Natural killer cell (primary cell): ENCODE measurements at regions not wholly inside any gene's neighbourhood (a gene's known extent, or its start where the extent isn't known, plus 50 kb on each side); places are given as distances from the start of the nearest gene placed in this dataset.
"Not testable (repeated sequence)": the region's sequence is repeated elsewhere in the genome, so short reads cannot be mapped to it uniquely, and the experiment has no call there.

ENCODE experiments used
- ATAC-seq, 3 donors: fragments of 150-1000 bp in 2 of 3; fragments of 200-7000 bp in 1 of 3; cut with Tn5 transposase; 1 replicate in 1 of 3; 2 replicates in 2 of 3; pipeline ENCODE4 v1.10.0; 2021; ENCODE audit warnings: mild to moderate bottlenecking in 2 of 3, moderate library complexity in 2 of 3
- DNase-seq, 2 donors: peaks; one replicate each; pipeline versions ENCODE4 v3.0.0 to v3.0.0-alpha.2; 2013 to 2021; ENCODE audit warnings: mixed read lengths in 1 of 2
- H3K27ac ChIP-seq: one replicate; pipeline ENCODE4 v1.5.1; 2013; ENCODE audit warnings: mild to moderate bottlenecking, low read length
- H3K27me3 ChIP-seq: one replicate; pipeline ENCODE4 v1.6.1; 2013; ENCODE audit warnings: low read length; ENCODE audit not compliant: control insufficient read depth, insufficient read depth
- H3K36me3 ChIP-seq: one replicate; pipeline ENCODE4 v1.6.1; 2013; ENCODE audit warnings: low read length; ENCODE audit not compliant: control insufficient read depth, insufficient read depth
- H3K4me1 ChIP-seq: one replicate; pipeline ENCODE4 v1.6.1; 2013; ENCODE audit warnings: low read length; ENCODE audit not compliant: control insufficient read depth, insufficient read depth
- H3K4me3 ChIP-seq: one replicate; pipeline ENCODE4 v1.5.1; 2013; ENCODE audit warnings: low read length
- H3K9me3 ChIP-seq: one replicate; pipeline ENCODE4 v1.6.1; 2013; ENCODE audit warnings: low read length; ENCODE audit not compliant: control insufficient read depth, insufficient read depth
- H3K27ac Mint-ChIP-seq, 2 donors: one replicate each; pipeline ENCODE4 v1.8.0; 2022; ENCODE audit warnings: mild to moderate bottlenecking in 2 of 2, mixed read lengths in 2 of 2, moderate library complexity in 1 of 2
- H3K27me3 Mint-ChIP-seq, 2 donors: one replicate each; pipeline ENCODE4 v1.8.0; 2022; ENCODE audit warnings: low read depth in 2 of 2, mixed read lengths in 2 of 2
- H3K36me3 Mint-ChIP-seq: one replicate; pipeline ENCODE4 v1.8.0; 2022; ENCODE audit warnings: mixed read lengths
- H3K4me1 Mint-ChIP-seq, 2 donors: one replicate each; pipeline ENCODE4 v1.8.0; 2022; ENCODE audit warnings: mixed read lengths in 2 of 2
- H3K4me3 Mint-ChIP-seq: one replicate; pipeline ENCODE4 v1.8.0; 2022; ENCODE audit warnings: mild to moderate bottlenecking, moderate library complexity, mixed read lengths
- H3K9me3 Mint-ChIP-seq, 2 donors: one replicate each; pipeline ENCODE4 v1.8.0; 2022; ENCODE audit warnings: mixed read lengths in 2 of 2
- CTCF ChIP-seq: fragments of 200-600 bp; IDR thresholded peaks from one replicate; pipeline ENCODE4 v1.8.0; 2022; ENCODE audit warnings: antibody characterized with exemption
- WGBS: methylation state at CpG from one replicate; pipeline ENCODE4 v1.1.7; 2013; ENCODE audit warnings: missing lambda C conversion rate; ENCODE audit not compliant: insufficient coverage; 5-methylcytosine and 5-hydroxymethylcytosine counted together
- intact Hi-C: fragments of 100-400 bp; cut with micrococcal nuclease; formaldehyde crosslinking; loops from one replicate; pipeline ENCODE4 v1.14.2; 2022

- no peak overlapping the region for H3K27ac Mint-ChIP-seq
- H3K36me3 Mint-ChIP-seq, result no peaks in the 10 kb centered on the region
- H3K36me3 ChIP-seq, result no peaks in the 10 kb centered on the region
- WGBS, result 93% methylated on average over 1 of the region's 2 CpGs
- no peak for TF ChIP-seq CTCF
- peaks cover 12 to 16% of the 10 kb centered on the region in 2 donors for H3K9me3 Mint-ChIP-seq
- H3K4me3 ChIP-seq, result no peak overlapping the region
- intact Hi-C loops, result no loop called here
- H3K27me3 ChIP-seq, result no peaks in the 10 kb centered on the region
- DNase-seq (no peak), ATAC-seq (no peak)
- H3K27me3 Mint-ChIP-seq, result no peaks in the 10 kb centered on the region
- H3K4me1 Mint-ChIP-seq, result no peaks in the 10 kb centered on the region
- no peaks in the 10 kb centered on the region for H3K4me1 ChIP-seq
- no peak overlapping the region for H3K27ac ChIP-seq
- no peak overlapping the region for H3K4me3 Mint-ChIP-seq
- H3K9me3 ChIP-seq, result no peaks in the 10 kb centered on the region
These were observed 95.7 kb upstream of the NCAM2 start for GRCh38 chr21:20902511-20902910.

GRCh38 chr21:20902998-20903397, 95.2 kb upstream of the NCAM2 start:
- H3K4me1 ChIP-seq, result no peaks in the 10 kb centered on the region
- H3K4me3 ChIP-seq, result no peak overlapping the region
- H3K9me3 ChIP-seq, result no peaks in the 10 kb centered on the region
- intact Hi-C loops, result no loop called here
- Mint-ChIP-seq H3K4me3 (no peak overlapping the region), H3K9me3 (peaks cover 12 to 16% of the 10 kb centered on the region in 2 donors), H3K27ac (no peak overlapping the region), H3K36me3 (no peaks in the 10 kb centered on the region), H3K4me1 (no peaks in the 10 kb centered on the region), H3K27me3 (no peaks in the 10 kb centered on the region)
- no peaks in the 10 kb centered on the region for H3K27me3 ChIP-seq
- TF ChIP-seq CTCF, result no peak
- ATAC-seq (no peak), DNase-seq (no peak)
- H3K27ac ChIP-seq, result no peak overlapping the region
- no peaks in the 10 kb centered on the region for H3K36me3 ChIP-seq

GRCh38 chr21:20927555-20927954, 70.7 kb upstream of the NCAM2 start:
- H3K27me3 Mint-ChIP-seq, H3K4me1 ChIP-seq, intact Hi-C loops, H3K27ac ChIP-seq, H3K4me1 Mint-ChIP-seq, H3K36me3 Mint-ChIP-seq, H3K9me3 ChIP-seq, H3K36me3 ChIP-seq, H3K4me3 Mint-ChIP-seq, H3K27me3 ChIP-seq, H3K27ac Mint-ChIP-seq, ATAC-seq, DNase-seq, H3K4me3 ChIP-seq: not testable (repeated sequence)
- H3K9me3 Mint-ChIP-seq, result peaks cover 11 to 20% of the 10 kb centered on the region in 2 donors
- 85% methylated on average over 13 of the region's 13 CpGs for WGBS

GRCh38 chr21:20942523-20942922, 55.7 kb upstream of the NCAM2 start:
- Mint-ChIP-seq H3K27ac (no peak overlapping the region), H3K36me3 (peaks cover 8% of the 10 kb centered on the region), H3K4me1 (no peaks in the 10 kb centered on the region), H3K9me3 (peaks cover 12 to 13% of the 10 kb centered on the region in 2 donors), H3K27me3 (no peaks in the 10 kb centered on the region), H3K4me3 (no peak overlapping the region)
- H3K9me3 ChIP-seq, result no peaks in the 10 kb centered on the region
- no peak overlapping the region for H3K4me3 ChIP-seq
- H3K27me3 ChIP-seq, result no peaks in the 10 kb centered on the region
- no peak overlapping the region for H3K27ac ChIP-seq
- H3K36me3 ChIP-seq, result no peaks in the 10 kb centered on the region
- DNase-seq (no peak), ATAC-seq (no peak)
- H3K4me1 ChIP-seq, result no peaks in the 10 kb centered on the region
- intact Hi-C loops, result no loop called here
- WGBS, result no CpG with 5 or more reads among the region's 1 CpG
- TF ChIP-seq CTCF, result no peak
